ENCODE measurements at regions not wholly inside any gene's neighbourhood (a gene's known extent, or its start where the extent isn't known, plus 50 kb on each side); places are given as distances from the start of the nearest gene placed in this dataset.

GRCh38 chr22:48096411-48096810 lies 1334.0 kb downstream of the TBC1D22A start:
- TF ChIP-seq POLR2A (IDR thresholded peaks at IDR 0.05), result no peak
- TF ChIP-seq, protein P1, sequence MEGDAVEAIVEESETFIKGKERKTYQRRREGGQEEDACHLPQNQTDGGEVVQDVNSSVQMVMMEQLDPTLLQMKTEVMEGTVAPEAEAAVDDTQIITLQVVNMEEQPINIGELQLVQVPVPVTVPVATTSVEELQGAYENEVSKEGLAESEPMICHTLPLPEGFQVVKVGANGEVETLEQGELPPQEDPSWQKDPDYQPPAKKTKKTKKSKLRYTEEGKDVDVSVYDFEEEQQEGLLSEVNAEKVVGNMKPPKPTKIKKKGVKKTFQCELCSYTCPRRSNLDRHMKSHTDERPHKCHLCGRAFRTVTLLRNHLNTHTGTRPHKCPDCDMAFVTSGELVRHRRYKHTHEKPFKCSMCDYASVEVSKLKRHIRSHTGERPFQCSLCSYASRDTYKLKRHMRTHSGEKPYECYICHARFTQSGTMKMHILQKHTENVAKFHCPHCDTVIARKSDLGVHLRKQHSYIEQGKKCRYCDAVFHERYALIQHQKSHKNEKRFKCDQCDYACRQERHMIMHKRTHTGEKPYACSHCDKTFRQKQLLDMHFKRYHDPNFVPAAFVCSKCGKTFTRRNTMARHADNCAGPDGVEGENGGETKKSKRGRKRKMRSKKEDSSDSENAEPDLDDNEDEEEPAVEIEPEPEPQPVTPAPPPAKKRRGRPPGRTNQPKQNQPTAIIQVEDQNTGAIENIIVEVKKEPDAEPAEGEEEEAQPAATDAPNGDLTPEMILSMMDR (IDR thresholded peaks at IDR 0.05), result no peak

All from adrenal gland (tissue), 5 donors.